IMR-90 (cell line): ENCODE measurements at regions not wholly inside any gene's neighbourhood (a gene's known extent, or its start where the extent isn't known, plus 50 kb on each side); places are given as distances from the start of the nearest gene placed in this dataset.

ENCODE experiments used
- ATAC-seq: fragments of 200-7000 bp; cut with Tn5 transposase; 2 replicates; pipeline ENCODE4 v1.9.1; 2020; ENCODE audit warnings: low read depth, mild to moderate bottlenecking, moderate library complexity
- BruUV-seq: library from RNA; stranded (reverse); fragments of 400-500 nt; replicated peaks from 2 replicates; lab custom pipeline; 2021; lab: Mats Ljungman, UMichigan
- CTCF ChIA-PET: fragments of 300-600 bp; formaldehyde crosslinking; extraction: SDS; loops from one replicate; lab custom pipeline; 2021; ENCODE audit warnings: antibody characterized with exemption; lab: Yijun Ruan, JAX
- POLR2A ChIA-PET: fragments of 300-600 bp; sonication (Branson Sonifier 250); formaldehyde crosslinking; loops from one replicate; lab custom pipeline; 2022; ENCODE audit warnings: antibody characterized with exemption; ENCODE audit not compliant: unreplicated experiment; lab: Charles Lee
- DNase-seq: peaks from one replicate; pipeline ENCODE4 v3.0.0; 2013
- H2AFZ ChIP-seq: replicated peaks from 2 replicates; pipeline ENCODE3; 2013; ENCODE audit warnings: low read length, mild to moderate bottlenecking; ENCODE audit not compliant: poor library complexity
- H2AK5ac ChIP-seq: 2 replicates; pipeline ENCODE4 v1.6.1; 2013; ENCODE audit warnings: low read depth, low read length, inconsistent platforms
- H2AK9ac ChIP-seq: replicated peaks from 2 replicates; pipeline ENCODE3; 2013; ENCODE audit warnings: mild to moderate bottlenecking, low read depth, low read length, moderate library complexity; ENCODE audit not compliant: poor library complexity
- H2BK120ac ChIP-seq: 2 replicates; pipeline ENCODE4 v1.6.1; 2013; ENCODE audit warnings: low read depth, low read length, inconsistent platforms
- H2BK15ac ChIP-seq: 3 replicates; pipeline ENCODE4 v1.6.1; 2013; ENCODE audit warnings: low read depth, low read length, inconsistent platforms
- H2BK20ac ChIP-seq: 2 replicates; pipeline ENCODE4 v1.6.1; 2013; ENCODE audit warnings: low read depth, mild to moderate bottlenecking, inconsistent platforms, low read length, moderate library complexity
- H2BK5ac ChIP-seq: 2 replicates; pipeline ENCODE4 v1.6.1; 2013; ENCODE audit warnings: mild to moderate bottlenecking, low read depth, low read length, inconsistent platforms; ENCODE audit not compliant: poor library complexity, severe bottlenecking
- H3K14ac ChIP-seq: replicated peaks from 2 replicates; pipeline ENCODE4 v1.6.1; 2013; ENCODE audit warnings: low read depth, low read length, inconsistent platforms
- H3K18ac ChIP-seq: 2 replicates; pipeline ENCODE4 v1.6.1; 2013; ENCODE audit warnings: low read depth, low read length, control low read depth
- H3K23ac ChIP-seq: 2 replicates; pipeline ENCODE4 v1.6.1; 2013; ENCODE audit warnings: low read depth, low read length, inconsistent platforms
- H3K27ac ChIP-seq: 2 replicates; pipeline ENCODE4 v1.5.1; 2013; ENCODE audit warnings: mild to moderate bottlenecking, control low read depth, low read length; ENCODE audit not compliant: insufficient read depth
- H3K27me3 ChIP-seq: 2 replicates; pipeline ENCODE4 v1.6.1; 2013; ENCODE audit warnings: low read length; ENCODE audit not compliant: control insufficient read depth, insufficient read depth
- H3K36me3 ChIP-seq: 2 replicates; pipeline ENCODE4 v1.6.1; 2013; ENCODE audit warnings: low read length, mixed read lengths; ENCODE audit not compliant: control insufficient read depth, insufficient read depth
- H3K4ac ChIP-seq: 2 replicates; pipeline ENCODE4 v1.6.1; 2013; ENCODE audit warnings: low read depth, low read length, inconsistent platforms
- H3K4me1 ChIP-seq: 2 replicates; pipeline ENCODE4 v1.6.1; 2013; ENCODE audit warnings: low read length, mixed read lengths; ENCODE audit not compliant: control insufficient read depth, insufficient read depth
- H3K4me2 ChIP-seq: 2 replicates; pipeline ENCODE4 v1.6.1; 2013; ENCODE audit warnings: low read depth, mild to moderate bottlenecking, control low read depth, low read length, moderate library complexity
- H3K4me3 ChIP-seq: 2 replicates; pipeline ENCODE4 v1.5.1; 2013; ENCODE audit warnings: low read depth, mild to moderate bottlenecking, control low read depth, low read length, moderate library complexity; ENCODE audit not compliant: insufficient read depth
- H3K56ac ChIP-seq: 2 replicates; pipeline ENCODE4 v1.6.1; 2013; ENCODE audit warnings: low read length, inconsistent platforms; ENCODE audit not compliant: insufficient read depth; ENCODE audit errors: extremely low read depth
- H3K79me1 ChIP-seq, 2 experiments: 2 replicates each; pipeline ENCODE4 v1.6.1; 2013; ENCODE audit warnings: low read length in 2 of 2, inconsistent platforms in 1 of 2, low read depth in 1 of 2
- H3K9ac ChIP-seq: 2 replicates; pipeline ENCODE4 v1.6.1; 2013; ENCODE audit warnings: low read depth, low read length, control low read depth
- H3K9me1 ChIP-seq: 2 replicates; pipeline ENCODE4 v1.6.1; 2013; ENCODE audit warnings: low read length, inconsistent platforms; ENCODE audit not compliant: insufficient read depth
- H3K9me3 ChIP-seq: 2 replicates; pipeline ENCODE4 v1.6.1; 2013; ENCODE audit warnings: low read length; ENCODE audit not compliant: control insufficient read depth, insufficient read depth
- H4K20me1 ChIP-seq: 2 replicates; pipeline ENCODE4 v1.6.1; 2013; ENCODE audit warnings: low read length, inconsistent platforms; ENCODE audit not compliant: insufficient read depth
- H4K5ac ChIP-seq: 2 replicates; pipeline ENCODE4 v1.6.1; 2013; ENCODE audit warnings: mild to moderate bottlenecking, low read depth, low read length, control low read depth
- H4K8ac ChIP-seq, 2 experiments: 2 replicates each; pipeline ENCODE4 v1.6.1; 2013; ENCODE audit warnings: low read depth in 2 of 2, low read length in 2 of 2, control low read depth in 1 of 2, inconsistent platforms in 1 of 2
- H4K91ac ChIP-seq: 2 replicates; pipeline ENCODE4 v1.6.1; 2013; ENCODE audit warnings: low read depth, low read length, inconsistent platforms; ENCODE audit not compliant: insufficient read depth
- MXI1 ChIP-seq: IDR thresholded peaks from 2 replicates; pipeline ENCODE4 v1.6.1; 2012; ENCODE audit warnings: low read depth, mild to moderate bottlenecking, low read length, moderate library complexity, borderline replicate concordance
- RFX5 ChIP-seq: IDR thresholded peaks from 2 replicates; pipeline ENCODE4 v1.8.0; 2012; ENCODE audit warnings: low read depth, mild to moderate bottlenecking, low read length, moderate library complexity
- WGBS, 2 experiments: methylation state at CpG; one replicate each; pipeline versions ENCODE4 v1.1.5 to v1.1.7; 2013; ENCODE audit warnings: missing lambda C conversion rate in 2 of 2; ENCODE audit not compliant: insufficient read length in 1 of 2; ENCODE audit errors: extremely low coverage in 2 of 2; 5-methylcytosine and 5-hydroxymethylcytosine counted together
- dilution Hi-C: fragments of 300-500 bp; cut with HindIII; formaldehyde crosslinking; loops from one replicate; pipeline ENCODE4 v1.14.3; 2018; ENCODE audit warnings: low sequenced_read_pairs; ENCODE audit not compliant: unreplicated experiment
- in situ Hi-C: fragments of 300-500 bp; cut with MboI; formaldehyde crosslinking; loops from 3 replicates; pipeline ENCODE4 v1.14.3; 2019; ENCODE audit warnings: low sequenced_read_pairs, inconsistent platforms, mixed read lengths
- intact Hi-C: fragments of 100-400 bp; cut with micrococcal nuclease; formaldehyde crosslinking; loops from 2 replicates; pipeline ENCODE4 v1.10.0; 2022

DNA sequence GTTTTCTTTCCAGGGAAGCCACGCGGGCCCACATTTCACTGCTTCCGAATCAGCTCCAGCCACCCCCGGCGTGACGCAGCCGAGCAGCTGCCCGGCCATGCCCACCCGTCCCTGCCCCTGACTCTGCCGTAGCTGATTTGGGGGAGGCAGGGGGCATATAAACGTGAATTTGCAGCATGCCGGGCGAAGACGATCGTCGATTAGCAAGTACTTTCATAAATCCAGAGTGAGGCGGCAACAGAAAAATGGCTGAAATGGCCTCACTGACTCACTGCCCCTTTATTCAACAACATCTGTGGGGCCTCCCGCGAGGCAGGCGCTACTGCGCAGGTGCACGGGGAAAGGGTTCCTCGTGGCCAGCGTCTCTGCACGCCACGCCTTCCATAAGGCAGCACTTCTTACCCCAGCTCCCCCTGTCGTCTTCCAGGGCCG lies 118.0 kb downstream of the DLL1 start:
- no peak for DNase-seq
- no TSS peak for BruUV-seq
- no peak overlapping the region for H2AK9ac ChIP-seq

More for the DNA sequence above, 118.0 kb downstream of the DLL1 start:
- Histone ChIP-seq H3K9ac (no peak overlapping the region), H4K8ac (no peak overlapping the region), H3K27ac (no peak overlapping the region), H2AFZ (no peak overlapping the region), H3K4me3 (no peak overlapping the region), H2BK20ac (no peak overlapping the region), H3K18ac (no peak overlapping the region), H3K27me3 (no peaks in the 10 kb centered on the region), H3K79me1 (no peaks in the 10 kb centered on the region), H2AK5ac (no peak overlapping the region), H3K36me3 (no peaks in the 10 kb centered on the region), H3K4me2 (no peak overlapping the region), H3K4ac (no peak overlapping the region), H3K23ac (no peak overlapping the region), H4K91ac (no peak overlapping the region), H3K56ac (no peak overlapping the region), H2BK5ac (no peak overlapping the region), H2BK120ac (no peak overlapping the region), H3K14ac (no peak overlapping the region), H3K4me1 (no peaks in the 10 kb centered on the region), H2BK15ac (no peak overlapping the region), H4K20me1 (no peaks in the 10 kb centered on the region), H3K9me3 (peaks cover 46% of the 10 kb centered on the region), H3K9me1 (no peaks in the 10 kb centered on the region), H4K5ac (no peak overlapping the region)
- in situ Hi-C loops: no loop called here
- POLR2A ChIA-PET: no interaction called here
- intact Hi-C loops: no loop called here
- dilution Hi-C loops: no loop called here
- no peak for TF ChIP-seq RFX5
- no peak for TF ChIP-seq MXI1
- CTCF ChIA-PET: no interaction called here
- no peak for ATAC-seq
- 88% methylated on average over 16 of the region's 28 CpGs; no CpG with 5 or more reads in 1 of the 2 experiments for WGBS, 2 experiments
